GM23338 (cell line): ENCODE measurements at regions not wholly inside any gene's neighbourhood (a gene's known extent, or its start where the extent isn't known, plus 50 kb on each side); places are given as distances from the start of the nearest gene placed in this dataset.
"Not testable (repeated sequence)": the region's sequence is repeated elsewhere in the genome, so short reads cannot be mapped to it uniquely, and the experiment has no call there.

Source experiments
- ATAC-seq: fragments of 200-7000 bp; cut with Tn5 transposase; 3 replicates; pipeline ENCODE4 v1.9.1; 2020
- DNase-seq: peaks from one replicate; pipeline ENCODE4 v3.0.0-alpha.2; 2015; ENCODE audit warnings: low spot score
- H2AFZ ChIP-seq: fragments of 200-600 bp; sonication (generic); 2 replicates; pipeline ENCODE4 v1.8.0; 2016; ENCODE audit warnings: antibody characterized with exemption, mild to moderate bottlenecking, moderate library complexity
- H3F3A ChIP-seq: fragments of 200-600 bp; sonication (generic); replicated peaks from 2 replicates; pipeline ENCODE4 v1.8.0; 2017; ENCODE audit warnings: antibody characterized with exemption, mixed run types, low read depth
- H3K27ac ChIP-seq: fragments of 200-600 bp; sonication (generic); 2 replicates; pipeline ENCODE4 v1.6.1; 2016; ENCODE audit warnings: low read depth
- H3K27me3 ChIP-seq: fragments of 200-600 bp; sonication (generic); 2 replicates; pipeline ENCODE4 v1.8.0; 2016; ENCODE audit warnings: mild to moderate bottlenecking, mixed run types, moderate library complexity; ENCODE audit not compliant: insufficient read depth
- H3K36me3 ChIP-seq: fragments of 200-600 bp; sonication (generic); 2 replicates; pipeline ENCODE4 v1.8.0; 2016; ENCODE audit warnings: mild to moderate bottlenecking; ENCODE audit not compliant: insufficient read depth
- H3K4me1 ChIP-seq: fragments of 200-600 bp; sonication (generic); 2 replicates; pipeline ENCODE4 v1.8.0; 2016; ENCODE audit warnings: mild to moderate bottlenecking, moderate library complexity; ENCODE audit not compliant: insufficient read depth
- H3K4me2 ChIP-seq: fragments of 200-600 bp; sonication (generic); 2 replicates; pipeline ENCODE4 v1.7.1; 2017; ENCODE audit warnings: mixed run types
- H3K4me3 ChIP-seq: fragments of 200-600 bp; sonication (generic); 2 replicates; pipeline ENCODE4 v1.6.1; 2016; ENCODE audit warnings: mixed run types
- H3K79me2 ChIP-seq: fragments of 200-600 bp; sonication (generic); replicated peaks from 2 replicates; pipeline ENCODE4 v1.8.0; 2017; ENCODE audit warnings: mild to moderate bottlenecking; ENCODE audit not compliant: insufficient read depth
- H3K9me2 ChIP-seq: fragments of 200-600 bp; sonication (generic); 2 replicates; pipeline ENCODE4 v1.8.0; 2017; ENCODE audit not compliant: insufficient read depth
- H4K20me1 ChIP-seq: fragments of 200-600 bp; sonication (generic); replicated peaks from 2 replicates; pipeline ENCODE4 v1.8.0; 2017; ENCODE audit warnings: mild to moderate bottlenecking; ENCODE audit not compliant: insufficient read depth
- H3K27ac Mint-ChIP-seq: 2 replicates; pipeline ENCODE4 v1.8.0; 2020; ENCODE audit warnings: inconsistent platforms, mild to moderate bottlenecking, moderate library complexity, mixed read lengths
- H3K27me3 Mint-ChIP-seq: 3 replicates; pipeline ENCODE4 v1.8.0; 2022; ENCODE audit warnings: low read depth, mild to moderate bottlenecking, moderate library complexity, mixed read lengths, inconsistent platforms; ENCODE audit not compliant: insufficient read depth, poor library complexity
- H3K36me3 Mint-ChIP-seq: 3 replicates; pipeline ENCODE4 v1.8.0; 2021; ENCODE audit warnings: low read depth, mild to moderate bottlenecking, inconsistent platforms, moderate library complexity, mixed read lengths
- H3K4me1 Mint-ChIP-seq: 3 replicates; pipeline ENCODE4 v1.8.0; 2020; ENCODE audit warnings: mild to moderate bottlenecking, inconsistent platforms, mixed read lengths
- H3K4me3 Mint-ChIP-seq: 3 replicates; pipeline ENCODE4 v1.8.0; 2021; ENCODE audit warnings: moderate library complexity, mild to moderate bottlenecking, inconsistent platforms, mixed read lengths
- H3K9me3 Mint-ChIP-seq: 3 replicates; pipeline ENCODE4 v1.8.0; 2020; ENCODE audit warnings: moderate library complexity, mild to moderate bottlenecking, inconsistent platforms, mixed read lengths
- CTCF ChIP-seq, 2 experiments: fragments of 200-600 bp in 1 of 2; sonication (generic) in 1 of 2; conservative IDR thresholded peaks; 2 replicates each; pipeline versions ENCODE4 v1.5.1 to v1.6.1; 2016 to 2017; ENCODE audit warnings: antibody characterized with exemption in 2 of 2, low read depth in 2 of 2, mild to moderate bottlenecking in 2 of 2, moderate library complexity in 1 of 2
- EZH2 ChIP-seq: fragments of 200-600 bp; sonication (generic); IDR thresholded peaks from one replicate; pipeline ENCODE4 v1.8.0; 2017; ENCODE audit warnings: antibody characterized with exemption, mild to moderate bottlenecking, low read depth; ENCODE audit not compliant: unreplicated experiment
- EZH2phosphoT487 ChIP-seq: fragments of 200-600 bp; sonication (generic); IDR thresholded peaks from one replicate; pipeline ENCODE4 v1.8.1; 2018; ENCODE audit warnings: antibody characterized with exemption; ENCODE audit not compliant: unreplicated experiment
- JUNB ChIP-seq: IDR thresholded peaks from one replicate; pipeline ENCODE4 v1.6.1; 2016; ENCODE audit warnings: antibody characterized with exemption; ENCODE audit not compliant: unreplicated experiment
- REST ChIP-seq: IDR thresholded peaks from one replicate; pipeline ENCODE4 v1.6.1; 2018; ENCODE audit warnings: antibody characterized with exemption; ENCODE audit not compliant: unreplicated experiment

GRCh38 chr5:5831622-5832021, 409.1 kb downstream of the ICE1 start:
- not testable (repeated sequence) for H3F3A ChIP-seq, H3K27me3 Mint-ChIP-seq, H3K4me3 Mint-ChIP-seq, H3K4me1 Mint-ChIP-seq, H3K36me3 ChIP-seq, H3K27ac Mint-ChIP-seq, H2AFZ ChIP-seq, H3K27ac ChIP-seq, H3K4me3 ChIP-seq, H3K79me2 ChIP-seq, H4K20me1 ChIP-seq, H3K36me3 Mint-ChIP-seq, DNase-seq, ATAC-seq, H3K4me2 ChIP-seq, H3K9me3 Mint-ChIP-seq, H3K27me3 ChIP-seq, H3K4me1 ChIP-seq
- H3K9me2 ChIP-seq = peaks cover 10% of the 10 kb centered on the region; the same call in 1 of the 2 replicates

GRCh38 chr5:5828619-5829018, 406.1 kb downstream of the ICE1 start:
- peaks cover 3% of the 10 kb centered on the region; the same call in 2 of the 3 replicates for H3K4me1 Mint-ChIP-seq
- no peak overlapping the region for H3K4me3 ChIP-seq
- no peaks in the 10 kb centered on the region for H3K27me3 ChIP-seq
- no peak overlapping the region for H2AFZ ChIP-seq
- H3K27ac Mint-ChIP-seq = no peak overlapping the region
- peaks cover 15% of the 10 kb centered on the region for H3K27me3 Mint-ChIP-seq
- H3K79me2 ChIP-seq = no peaks in the 10 kb centered on the region
- no peak overlapping the region for H3K4me2 ChIP-seq
- no peak for ATAC-seq
- H3K36me3 Mint-ChIP-seq = no peaks in the 10 kb centered on the region
- no peak for DNase-seq
- H3K36me3 ChIP-seq = no peaks in the 10 kb centered on the region
- H3K4me3 Mint-ChIP-seq = no peak overlapping the region
- no peak for TF ChIP-seq JUNB
- TF ChIP-seq EZH2phosphoT487 = no peak
- TF ChIP-seq CTCF (conservative IDR thresholded peaks at IDR 0.05; ENCODE audit: low read depth in 2 of 2) = no peak
- TF ChIP-seq REST = no peak
- TF ChIP-seq EZH2 = no peak
- no peaks in the 10 kb centered on the region for H4K20me1 ChIP-seq
- H3K27ac ChIP-seq = no peak overlapping the region
- H3K9me2 ChIP-seq = peaks cover 4% of the 10 kb centered on the region; the same call in 1 of the 2 replicates
- no peaks in the 10 kb centered on the region for H3K4me1 ChIP-seq
- H3K9me3 Mint-ChIP-seq = no peaks in the 10 kb centered on the region
- no peaks in the 10 kb centered on the region for H3F3A ChIP-seq
